ENCODE measurements at regions not wholly inside any gene's neighbourhood (a gene's known extent, or its start where the extent isn't known, plus 50 kb on each side); places are given as distances from the start of the nearest gene placed in this dataset.

GRCh38 chr1:90802622-90803021, 85.5 kb upstream of the BARHL2 start:
- TF ChIP-seq EZH2phosphoT487 (IDR thresholded peaks at IDR 0.05; ENCODE audit: low read length) (no peak), CTCF (IDR thresholded peaks at IDR 0.05; ENCODE audit: low read length) (no peak)
